Spinal cord (tissue), 9 donors: ENCODE measurements at regions not wholly inside any gene's neighbourhood (a gene's known extent, or its start where the extent isn't known, plus 50 kb on each side); places are given as distances from the start of the nearest gene placed in this dataset.

Experiments used
- DNase-seq, 6 donors: peaks; one replicate each; pipeline versions ENCODE4 v3.0.0 to v3.0.0-alpha.2; 2013 to 2015; ENCODE audit warnings: low spot score in 6 of 6, low read depth in 4 of 6
- H3K27ac ChIP-seq: one replicate; pipeline ENCODE4 v1.5.1; 2013; ENCODE audit warnings: low read depth, low read length, control low read depth
- H3K27me3 ChIP-seq: one replicate; pipeline ENCODE4 v1.6.1; 2013; ENCODE audit warnings: low read length; ENCODE audit not compliant: control insufficient read depth, insufficient read depth
- H3K36me3 ChIP-seq: one replicate; pipeline ENCODE4 v1.6.1; 2013; ENCODE audit warnings: low read length; ENCODE audit not compliant: control insufficient read depth, insufficient read depth
- H3K4me1 ChIP-seq: one replicate; pipeline ENCODE4 v1.6.1; 2013; ENCODE audit warnings: low read length; ENCODE audit not compliant: control insufficient read depth, insufficient read depth
- H3K4me3 ChIP-seq: one replicate; pipeline ENCODE4 v1.5.1; 2013; ENCODE audit warnings: low read depth, low read length, control low read depth
- H3K9me3 ChIP-seq: one replicate; pipeline ENCODE4 v1.6.1; 2013; ENCODE audit warnings: low read length; ENCODE audit not compliant: control insufficient read depth, insufficient read depth
- WGBS: methylation state at CpG from one replicate; pipeline ENCODE4 v1.1.5; 2013; ENCODE audit warnings: missing lambda C conversion rate; ENCODE audit not compliant: insufficient coverage; 5-methylcytosine and 5-hydroxymethylcytosine counted together
- donor health status: healthy.

- no CpG with 5 or more reads among the region's 6 CpGs for WGBS
- no peak overlapping the region for H3K27ac ChIP-seq
- no peak overlapping the region for H3K4me3 ChIP-seq
- H3K36me3 ChIP-seq: no peaks in the 10 kb centered on the region
- no peaks in the 10 kb centered on the region for H3K9me3 ChIP-seq
- no peak for DNase-seq
- no peaks in the 10 kb centered on the region for H3K27me3 ChIP-seq
- no peaks in the 10 kb centered on the region for H3K4me1 ChIP-seq
Measured at GRCh38 chr3:110272525-110272924, 799.1 kb upstream of the NECTIN3 start.

GRCh38 chr3:110291886-110292501 lies 779.6 kb upstream of the NECTIN3 start:
- Histone ChIP-seq H3K9me3 (peaks cover 5% of the 10 kb centered on the region), H3K36me3 (no peaks in the 10 kb centered on the region), H3K27me3 (no peaks in the 10 kb centered on the region), H3K27ac (no peak overlapping the region), H3K4me3 (no peak overlapping the region), H3K4me1 (no peaks in the 10 kb centered on the region)
- DNase-seq: no peak
- WGBS: no CpG with 5 or more reads among the region's 1 CpG

GRCh38 chr3:110293660-110294059 lies 778.0 kb upstream of the NECTIN3 start:
- no peak overlapping the region for H3K27ac ChIP-seq
- DNase-seq: no peak
- H3K36me3 ChIP-seq: no peaks in the 10 kb centered on the region
- no peaks in the 10 kb centered on the region for H3K4me1 ChIP-seq
- peaks cover 5% of the 10 kb centered on the region for H3K9me3 ChIP-seq
- H3K27me3 ChIP-seq: no peaks in the 10 kb centered on the region
- no peak overlapping the region for H3K4me3 ChIP-seq

- H3K27me3 ChIP-seq: no peaks in the 10 kb centered on the region
- H3K27ac ChIP-seq: no peak overlapping the region
- no peaks in the 10 kb centered on the region for H3K36me3 ChIP-seq
- H3K4me1 ChIP-seq: no peaks in the 10 kb centered on the region
- peaks cover 5% of the 10 kb centered on the region for H3K9me3 ChIP-seq
- DNase-seq: no peak
- no CpG with 5 or more reads among the region's 1 CpG for WGBS
- H3K4me3 ChIP-seq: no peak overlapping the region
Measured at GRCh38 chr3:110296885-110297284, 774.7 kb upstream of the NECTIN3 start.

GRCh38 chr3:110301781-110302180 lies 769.8 kb upstream of the NECTIN3 start:
- H3K27me3 ChIP-seq: no peaks in the 10 kb centered on the region
- H3K36me3 ChIP-seq: no peaks in the 10 kb centered on the region
- H3K4me3 ChIP-seq: no peak overlapping the region
- WGBS: 80% methylated on average over 1 of the region's 3 CpGs
- H3K4me1 ChIP-seq: no peaks in the 10 kb centered on the region
- no peak overlapping the region for H3K27ac ChIP-seq
- no peak for DNase-seq
- H3K9me3 ChIP-seq: no peaks in the 10 kb centered on the region

- no peak for DNase-seq
- no peaks in the 10 kb centered on the region for H3K27me3 ChIP-seq
- H3K4me1 ChIP-seq: no peaks in the 10 kb centered on the region
- H3K27ac ChIP-seq: no peak overlapping the region
- no peaks in the 10 kb centered on the region for H3K9me3 ChIP-seq
- WGBS: no CpG with 5 or more reads among the region's 2 CpGs
- H3K36me3 ChIP-seq: no peaks in the 10 kb centered on the region
- no peak overlapping the region for H3K4me3 ChIP-seq
Measured at GRCh38 chr3:110307065-110307809, 764.4 kb upstream of the NECTIN3 start.

GRCh38 chr3:110311541-110311940 lies 760.1 kb upstream of the NECTIN3 start:
- H3K4me1 ChIP-seq: no peaks in the 10 kb centered on the region
- no peaks in the 10 kb centered on the region for H3K9me3 ChIP-seq
- no peaks in the 10 kb centered on the region for H3K27me3 ChIP-seq
- H3K27ac ChIP-seq: no peak overlapping the region
- no peaks in the 10 kb centered on the region for H3K36me3 ChIP-seq
- peak in 2 of 6 donors; percentile 35 to 49 for DNase-seq
- no peak overlapping the region for H3K4me3 ChIP-seq

- no peaks in the 10 kb centered on the region for H3K4me1 ChIP-seq
- H3K27ac ChIP-seq: no peak overlapping the region
- H3K36me3 ChIP-seq: no peaks in the 10 kb centered on the region
- H3K27me3 ChIP-seq: no peaks in the 10 kb centered on the region
- no peak overlapping the region for H3K4me3 ChIP-seq
- DNase-seq: peak in 5 of 6 donors; percentile 5 to 83 (median 33)
- H3K9me3 ChIP-seq: no peaks in the 10 kb centered on the region
- WGBS: 13% methylated on average over 1 of the region's 7 CpGs
Measured at GRCh38 chr3:110314512-110315114, 757.0 kb upstream of the NECTIN3 start.

- H3K9me3 ChIP-seq: no peaks in the 10 kb centered on the region
- H3K27ac ChIP-seq: no peak overlapping the region
- DNase-seq: no peak
- H3K36me3 ChIP-seq: no peaks in the 10 kb centered on the region
- WGBS: no CpG with 5 or more reads among the region's 1 CpG
- H3K4me1 ChIP-seq: no peaks in the 10 kb centered on the region
- H3K4me3 ChIP-seq: no peak overlapping the region
- H3K27me3 ChIP-seq: no peaks in the 10 kb centered on the region
Measured at GRCh38 chr3:110318108-110318507, 753.5 kb upstream of the NECTIN3 start.

- Histone ChIP-seq H3K36me3 (no peaks in the 10 kb centered on the region), H3K27me3 (no peaks in the 10 kb centered on the region), H3K4me1 (no peaks in the 10 kb centered on the region), H3K27ac (no peak overlapping the region), H3K4me3 (no peak overlapping the region), H3K9me3 (no peaks in the 10 kb centered on the region)
- DNase-seq: peak in 1 of 6 donors; percentile 49
- no CpG with 5 or more reads among the region's 1 CpG for WGBS
Measured at GRCh38 chr3:110323349-110323748, 748.3 kb upstream of the NECTIN3 start.
